GM18507 (cell line): ENCODE measurements at regions not wholly inside any gene's neighbourhood (a gene's known extent, or its start where the extent isn't known, plus 50 kb on each side); places are given as distances from the start of the nearest gene placed in this dataset.

Source experiments
- DNase-seq: peaks from one replicate; pipeline ENCODE4 v3.0.0; 2011; ENCODE audit warnings: low read depth; ENCODE audit not compliant: insufficient read length; ENCODE audit errors: extremely low spot score
- FAIRE-seq: peaks from 2 replicates; lab custom pipeline; 2011; peaks lifted over from hg19 to GRCh38; lab: Jason Lieb, UNC

DNA sequence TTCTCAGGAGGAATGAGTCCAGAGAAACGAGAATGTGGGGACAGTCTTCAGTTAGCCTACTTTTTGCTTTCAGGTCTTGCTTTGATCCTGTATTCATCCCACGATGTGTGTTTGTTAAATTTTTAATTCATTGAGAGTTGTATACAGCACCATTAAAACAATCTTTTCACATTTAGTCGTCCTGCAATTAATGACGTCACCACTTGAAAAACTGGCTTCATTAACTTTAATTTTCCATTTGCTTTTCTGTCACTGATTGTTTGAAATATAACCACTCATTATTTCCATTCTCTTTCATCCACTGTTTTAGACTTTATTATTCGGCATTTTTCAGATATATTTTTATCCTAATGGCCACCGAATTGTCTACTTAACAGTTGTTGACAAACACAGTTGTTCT lies 146.9 kb downstream of the TFEC start:
- no peak for FAIRE-seq
- no peak for DNase-seq

DNA sequence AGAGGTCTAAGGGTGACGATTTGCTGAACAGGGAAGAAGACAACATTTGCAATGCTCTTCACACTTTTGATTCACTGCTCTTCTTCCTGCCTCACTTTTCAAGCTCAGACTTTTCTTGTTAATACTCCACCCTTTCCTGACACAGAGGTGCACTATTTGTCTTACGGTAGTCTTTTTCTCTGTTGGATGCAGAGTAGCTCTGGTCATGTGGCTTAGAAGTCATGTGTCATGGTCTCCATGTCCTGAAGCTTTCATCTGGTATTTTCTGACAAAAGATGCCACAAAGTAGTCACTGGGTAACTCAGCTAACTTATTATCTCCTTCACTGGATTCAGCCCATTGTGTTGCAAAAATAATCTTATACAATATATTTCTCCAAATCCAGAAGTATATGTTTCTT lies 149.1 kb downstream of the TFEC start:
- no peak for DNase-seq
- no peak for FAIRE-seq

- DNase-seq (no peak), FAIRE-seq (no peak)
Measured at GRCh38 chr7:115879171-115879570, 151.4 kb downstream of the TFEC start.

DNA sequence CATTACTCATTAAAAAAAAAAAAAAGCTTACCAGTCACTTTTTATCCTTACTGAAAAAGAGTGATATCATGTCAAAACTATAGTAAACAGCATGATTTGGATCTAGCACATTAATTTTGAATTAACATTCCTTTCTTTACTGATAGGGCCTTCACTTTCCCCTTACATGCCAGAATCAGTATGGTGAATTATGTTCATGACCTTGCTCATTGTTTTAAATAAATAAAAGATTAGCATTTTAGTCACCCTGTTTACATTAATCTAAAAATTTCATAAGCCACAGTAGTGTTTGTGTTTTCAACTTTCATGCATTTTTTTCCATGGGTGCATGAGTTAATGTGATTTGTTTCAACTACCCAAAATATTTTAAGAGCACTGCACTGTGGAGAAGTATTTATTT lies 160.8 kb downstream of the TFEC start:
- DNase-seq, result no peak
- no peak for FAIRE-seq

DNA sequence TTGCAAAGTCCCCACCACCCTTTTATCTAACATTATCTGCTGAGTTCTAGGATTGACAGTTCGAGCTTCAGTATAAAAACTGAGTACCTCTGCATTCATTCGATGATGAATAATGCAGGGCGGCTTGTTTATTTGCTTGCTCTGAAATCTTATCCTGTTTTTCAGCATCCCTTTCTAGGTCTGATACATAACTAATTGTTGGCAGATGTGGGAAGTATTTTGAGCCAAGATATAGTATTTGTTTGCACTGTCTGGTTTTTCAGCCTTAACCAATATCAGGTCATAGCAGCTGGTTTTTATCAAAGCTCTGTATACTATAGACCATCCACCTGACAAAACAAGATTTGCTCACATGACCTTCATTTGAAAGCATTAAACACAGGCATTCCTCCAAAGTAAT lies 161.4 kb downstream of the TFEC start:
- FAIRE-seq (no peak), DNase-seq (no peak)

GRCh38 chr7:115868369-115868768 lies 162.2 kb downstream of the TFEC start:
- FAIRE-seq, result no peak
- DNase-seq, result no peak

- FAIRE-seq, result peak; percentile 47
- DNase-seq, result no peak
Measured at GRCh38 chr7:115864082-115864481, 166.5 kb downstream of the TFEC start.

- no peak for DNase-seq
Measured at GRCh38 chr7:115851291-115851690, 179.3 kb downstream of the TFEC start.

DNA sequence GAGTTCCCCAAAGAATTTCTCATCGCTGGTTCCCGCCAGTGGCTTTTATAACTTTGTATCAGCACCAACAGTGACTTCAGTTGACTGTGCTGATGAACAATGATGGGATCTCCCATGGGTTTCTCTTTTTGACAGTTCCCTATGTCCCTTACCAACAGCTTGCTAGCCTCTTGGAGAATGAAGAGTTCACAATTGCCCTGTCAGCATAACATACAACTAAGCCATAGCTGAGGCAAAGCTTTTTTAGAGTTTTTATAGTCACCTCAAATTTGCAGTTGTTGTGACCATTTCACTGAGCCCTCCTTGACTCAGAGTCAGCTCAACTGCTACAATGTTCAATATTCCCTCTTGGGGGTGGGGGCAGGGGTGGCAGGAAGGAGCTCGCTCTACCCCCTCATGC lies 179.8 kb downstream of the TFEC start:
- DNase-seq (no peak), FAIRE-seq (no peak)

More at GRCh38 chr7:115851291-115851690, 179.3 kb downstream of the TFEC start:
- peak; percentile 47 for FAIRE-seq

- no peak for DNase-seq
- FAIRE-seq, result no peak
Measured at GRCh38 chr7:115844857-115845256, 185.7 kb downstream of the TFEC start.

GRCh38 chr7:115840702-115841101 lies 189.9 kb downstream of the TFEC start:
- no peak for FAIRE-seq
- no peak for DNase-seq

DNA sequence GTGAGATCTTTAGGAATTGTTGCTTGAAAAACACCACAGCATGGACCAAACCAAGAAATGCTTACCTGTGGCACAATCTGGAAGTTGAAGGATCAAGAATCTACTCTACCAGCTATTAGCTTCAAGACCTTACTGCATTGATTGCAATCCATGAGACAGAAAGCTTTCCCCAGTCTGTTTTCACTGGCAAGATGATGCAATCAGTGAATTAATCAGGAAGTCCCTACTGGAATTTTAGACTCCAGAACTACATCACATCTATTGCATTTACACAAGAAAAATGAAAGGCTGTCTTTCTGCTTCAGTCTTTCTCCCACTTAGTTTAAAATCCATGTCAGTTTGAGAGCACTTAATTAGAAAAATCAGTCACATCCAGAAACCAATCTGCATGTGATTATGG lies 191.7 kb downstream of the TFEC start:
- DNase-seq (no peak), FAIRE-seq (no peak)

DNA sequence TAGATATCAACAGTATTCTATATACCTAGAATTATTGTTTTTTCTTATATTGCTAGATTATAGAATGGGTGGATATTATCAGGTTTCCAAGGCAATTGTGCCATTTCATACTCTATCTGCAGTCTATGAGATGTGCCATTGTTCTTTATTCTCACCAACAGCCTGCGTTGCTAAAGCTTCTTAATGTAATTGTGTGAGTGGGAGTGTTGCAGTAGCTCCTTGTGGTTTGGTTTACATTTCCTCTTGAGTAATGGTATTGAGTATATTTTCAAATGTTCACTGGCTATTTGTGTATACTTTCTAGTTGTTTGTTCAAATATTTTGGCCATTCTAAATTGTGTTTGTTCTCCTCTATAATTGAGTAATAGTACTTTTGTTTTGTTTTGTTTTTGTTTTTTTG lies 199.2 kb downstream of the TFEC start:
- FAIRE-seq (no peak), DNase-seq (no peak)

DNA sequence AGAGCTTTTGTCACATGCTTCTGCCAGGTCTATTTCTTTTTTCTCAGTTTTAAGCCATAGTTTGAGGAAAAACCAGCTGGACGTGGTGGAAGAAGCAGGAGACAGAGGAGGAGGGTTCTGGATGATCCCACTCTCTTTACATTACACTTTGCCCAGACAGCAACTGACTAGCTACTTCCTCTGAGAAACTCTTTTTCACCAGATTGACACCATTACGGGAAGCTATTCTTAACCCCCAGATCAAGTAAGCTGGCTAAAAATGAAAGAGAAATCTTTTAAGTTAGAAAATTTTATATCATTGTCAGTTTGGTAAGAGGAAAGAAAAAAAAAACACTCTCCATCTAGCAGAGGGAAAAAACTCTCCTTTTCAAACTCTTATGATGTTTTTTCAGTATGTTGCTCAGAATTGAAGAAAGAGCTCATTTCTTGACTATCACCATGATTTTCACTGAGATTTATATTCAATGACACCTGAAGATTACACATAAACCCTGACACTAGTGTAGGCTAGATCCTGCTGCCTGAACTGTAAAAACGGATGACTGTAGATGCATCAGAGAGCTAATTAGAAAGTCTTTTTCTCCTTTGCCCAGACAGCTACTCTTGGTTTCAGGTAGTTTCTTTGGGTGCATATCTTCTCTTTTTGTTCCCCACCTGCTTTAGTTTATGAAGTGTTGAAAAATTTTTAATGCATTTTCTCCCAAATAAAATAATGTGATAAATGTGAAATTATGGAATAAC lies 203.1 kb downstream of the TFEC start:
- DNase-seq (no peak), FAIRE-seq (no peak)

- no peak for DNase-seq
Measured at GRCh38 chr7:115825456-115826115, 205.0 kb downstream of the TFEC start.

DNA sequence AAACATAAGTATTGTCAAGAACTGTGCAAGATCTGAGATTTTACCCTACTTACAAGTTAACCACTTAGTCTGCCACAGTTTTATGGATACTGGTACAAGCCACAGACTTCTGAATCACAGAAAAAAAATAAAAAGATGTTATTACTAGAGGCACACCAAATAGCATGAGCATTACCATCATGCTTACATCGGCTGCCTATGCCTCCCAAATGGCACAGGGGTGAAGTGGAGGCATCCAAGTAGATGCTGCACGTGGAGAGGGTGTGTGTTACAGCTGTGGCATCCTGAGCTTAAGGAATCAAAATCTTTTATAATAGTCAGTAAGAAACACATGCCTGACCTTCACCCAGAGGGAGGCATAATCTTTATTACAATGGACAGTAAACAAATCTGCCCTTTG lies 207.8 kb downstream of the TFEC start:
- no peak for FAIRE-seq
- no peak for DNase-seq

More at GRCh38 chr7:115825456-115826115, 205.0 kb downstream of the TFEC start:
- no peak for FAIRE-seq

DNA sequence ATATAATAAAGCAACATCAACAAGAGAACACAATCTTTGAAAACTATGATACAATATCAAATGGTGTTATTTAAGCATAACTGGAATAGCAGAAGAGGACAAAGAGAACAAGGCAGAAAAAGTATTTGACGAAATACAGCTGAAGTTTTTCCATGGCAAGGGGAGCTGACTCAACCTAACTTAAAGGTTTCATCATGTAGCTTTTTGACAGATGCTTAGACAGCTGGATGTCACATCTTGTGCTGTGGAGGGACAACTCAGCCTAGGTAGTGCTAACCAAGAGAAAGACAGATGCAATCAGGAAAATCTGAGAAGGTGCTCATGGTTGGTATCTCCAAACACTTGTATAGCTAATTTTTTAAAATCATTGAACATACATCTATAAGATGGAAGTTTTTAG lies 208.2 kb downstream of the TFEC start:
- FAIRE-seq (no peak), DNase-seq (no peak)

- no peak for FAIRE-seq
- DNase-seq, result no peak
Measured at GRCh38 chr7:115816318-115816974, 214.1 kb downstream of the TFEC start.

GRCh38 chr7:115812794-115813193 lies 217.8 kb downstream of the TFEC start:
- FAIRE-seq, result no peak
- DNase-seq, result no peak

DNA sequence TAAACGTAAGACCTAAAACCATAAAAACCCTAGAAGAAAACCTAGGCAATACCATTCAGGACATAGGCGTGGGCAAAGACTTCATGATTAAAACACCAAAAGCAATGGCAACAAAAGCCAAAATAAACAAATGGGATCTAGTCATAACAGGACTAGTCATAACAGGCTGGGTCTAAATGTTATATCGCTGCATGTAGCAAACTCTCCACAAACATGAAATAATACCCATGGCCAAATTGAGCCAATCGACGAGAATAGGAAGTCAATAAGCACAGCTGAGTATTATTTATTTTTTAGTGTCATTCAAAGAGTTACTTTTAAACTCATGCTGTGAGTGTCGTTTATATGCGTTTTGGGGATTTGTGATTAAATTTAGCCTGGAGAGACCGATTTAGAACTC lies 225.1 kb downstream of the TFEC start:
- no peak for FAIRE-seq
- no peak for DNase-seq

GRCh38 chr7:115802415-115802814 lies 228.1 kb downstream of the TFEC start:
- FAIRE-seq, result no peak
- DNase-seq, result no peak
